ENCODE measurements at regions not wholly inside any gene's neighbourhood (a gene's known extent, or its start where the extent isn't known, plus 50 kb on each side); places are given as distances from the start of the nearest gene placed in this dataset.

- H3K27ac ChIP-seq (ENCODE audit: low read depth in 1 of 2, low read length in 1 of 2): no peak overlapping the region
- DNase-seq (no peak), ATAC-seq (ENCODE audit: insufficient read depth, low FRiP score) (no peak)
- H3K4me3 ChIP-seq: no peak overlapping the region
- H3K9me3 ChIP-seq (ENCODE audit: control insufficient read depth in 4 of 4, insufficient read depth in 3 of 4, low read length in 3 of 4): peaks cover 0 to 6% (median 2%) of the 10 kb centered on the region in 4 donors
- H3K9ac ChIP-seq (ENCODE audit: insufficient read depth in 1 of 2, low read length in 2 of 2): no peak overlapping the region
- H3K27me3 ChIP-seq (ENCODE audit: control insufficient read depth in 3 of 3, insufficient read depth in 3 of 3, low read length in 2 of 3): no peaks in the 10 kb centered on the region
- peaks cover 0 to 7% (median 0%) of the 10 kb centered on the region in 5 donors for H3K4me1 ChIP-seq (ENCODE audit: control insufficient read depth in 5 of 5, insufficient read depth in 5 of 5, low read length in 5 of 5)
- 58 to 87% methylated on average over 1 of the region's 1 CpG for whole genome bisulfite sequencing, 2 donors
- H3K36me3 ChIP-seq (ENCODE audit: control insufficient read depth in 4 of 4, insufficient read depth in 4 of 4, low read length in 4 of 4): no peaks in the 10 kb centered on the region
- no peak for TF ChIP-seq CTCF (IDR thresholded peaks at IDR 0.05; ENCODE audit: control extremely low read depth, extremely low read depth)
Observed at GRCh38 chrX:69371159-69371558, 133.0 kb upstream of the NALF2 start.

- Histone ChIP-seq H3K4me1 (ENCODE audit: control insufficient read depth in 5 of 5, insufficient read depth in 5 of 5, low read length in 5 of 5) (peaks cover 0 to 7% (median 0%) of the 10 kb centered on the region in 5 donors), H3K27ac (ENCODE audit: low read depth in 1 of 2, low read length in 1 of 2) (no peak overlapping the region), H3K9me3 (ENCODE audit: control insufficient read depth in 4 of 4, insufficient read depth in 3 of 4, low read length in 3 of 4) (peaks cover 0 to 6% (median 0%) of the 10 kb centered on the region in 4 donors), H3K9ac (ENCODE audit: insufficient read depth in 1 of 2, low read length in 2 of 2) (no peak overlapping the region), H3K36me3 (ENCODE audit: control insufficient read depth in 4 of 4, insufficient read depth in 4 of 4, low read length in 4 of 4) (no peaks in the 10 kb centered on the region), H3K27me3 (ENCODE audit: control insufficient read depth in 3 of 3, insufficient read depth in 3 of 3, low read length in 2 of 3) (no peaks in the 10 kb centered on the region), H3K4me3 (no peak overlapping the region)
- no peak for DNase-seq
- ATAC-seq (ENCODE audit: insufficient read depth, low FRiP score): no peak
- WGBS, 2 donors: 79% methylated on average over 5 of the region's 5 CpGs
- TF ChIP-seq CTCF (IDR thresholded peaks at IDR 0.05; ENCODE audit: control extremely low read depth, extremely low read depth): no peak
Observed at GRCh38 chrX:69369999-69370398, 134.1 kb upstream of the NALF2 start.

DNA sequence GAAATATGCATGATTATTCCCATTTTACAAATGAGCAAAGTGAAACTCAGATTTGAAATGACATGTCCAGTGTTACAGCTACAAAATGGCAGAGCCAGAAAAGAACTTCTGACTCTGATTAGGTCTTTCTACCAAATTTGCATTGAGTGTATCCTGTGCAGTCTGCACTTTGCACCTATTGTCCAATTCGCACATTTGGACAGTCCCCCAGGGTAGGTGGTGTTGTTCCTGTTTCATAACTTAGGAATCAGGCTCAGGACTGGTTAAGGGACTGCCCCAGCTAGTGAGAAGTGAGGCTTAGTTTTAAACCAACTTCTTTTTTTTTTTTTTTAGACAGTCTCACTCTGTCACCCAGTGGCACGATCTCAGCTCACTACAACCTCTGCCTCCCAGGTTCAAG is 137.9 kb upstream of the NALF2 start:
- H3K4me3 ChIP-seq: no peak overlapping the region
- no peaks in the 10 kb centered on the region for H3K27me3 ChIP-seq (ENCODE audit: control insufficient read depth in 3 of 3, insufficient read depth in 3 of 3, low read length in 2 of 3)
- H3K36me3 ChIP-seq (ENCODE audit: control insufficient read depth in 4 of 4, insufficient read depth in 4 of 4, low read length in 4 of 4): no peaks in the 10 kb centered on the region
- DNase-seq: no peak
- peaks cover 0 to 1% (median 0%) of the 10 kb centered on the region in 4 donors for H3K9me3 ChIP-seq (ENCODE audit: control insufficient read depth in 4 of 4, insufficient read depth in 3 of 4, low read length in 3 of 4)
- H3K9ac ChIP-seq (ENCODE audit: insufficient read depth in 1 of 2, low read length in 2 of 2): no peak overlapping the region
- no peak for ATAC-seq (ENCODE audit: insufficient read depth, low FRiP score)
- TF ChIP-seq CTCF (IDR thresholded peaks at IDR 0.05; ENCODE audit: control extremely low read depth, extremely low read depth): no peak
- H3K27ac ChIP-seq (ENCODE audit: low read depth in 1 of 2, low read length in 1 of 2): no peak overlapping the region
- WGBS, 2 donors: 81 to 92% methylated on average over 2 of the region's 2 CpGs
- peaks cover 0 to 24% (median 8%) of the 10 kb centered on the region in 5 donors for H3K4me1 ChIP-seq (ENCODE audit: control insufficient read depth in 5 of 5, insufficient read depth in 5 of 5, low read length in 5 of 5)

DNA sequence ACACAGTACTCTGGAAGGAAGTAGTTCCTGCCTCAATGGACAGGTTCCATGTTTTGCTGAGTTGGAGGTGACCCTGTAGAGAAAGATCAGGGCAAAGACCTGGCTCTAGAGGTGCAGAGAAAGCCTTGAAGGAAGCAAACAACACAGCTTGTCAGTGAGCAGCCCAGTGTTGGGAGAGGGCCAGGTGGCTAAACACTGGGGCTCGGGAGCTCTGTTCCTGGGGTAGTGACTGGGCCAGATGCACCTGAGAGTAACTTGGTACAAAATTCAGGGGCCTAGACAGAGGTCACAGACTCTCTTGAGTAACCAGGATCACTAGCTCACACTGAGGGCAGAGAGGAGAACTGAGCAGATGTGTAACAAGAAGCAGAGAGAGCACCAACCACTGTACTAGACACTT is 138.4 kb upstream of the NALF2 start:
- no peak for TF ChIP-seq CTCF (IDR thresholded peaks at IDR 0.05; ENCODE audit: control extremely low read depth, extremely low read depth)
- Histone ChIP-seq H3K36me3 (ENCODE audit: control insufficient read depth in 4 of 4, insufficient read depth in 4 of 4, low read length in 4 of 4) (no peaks in the 10 kb centered on the region), H3K9ac (ENCODE audit: insufficient read depth in 1 of 2, low read length in 2 of 2) (no peak overlapping the region), H3K4me3 (no peak overlapping the region), H3K9me3 (ENCODE audit: control insufficient read depth in 4 of 4, insufficient read depth in 3 of 4, low read length in 3 of 4) (peaks cover 0 to 1% (median 0%) of the 10 kb centered on the region in 4 donors), H3K27ac (ENCODE audit: low read depth in 1 of 2, low read length in 1 of 2) (no peak overlapping the region), H3K4me1 (ENCODE audit: control insufficient read depth in 5 of 5, insufficient read depth in 5 of 5, low read length in 5 of 5) (peaks cover 0 to 28% (median 8%) of the 10 kb centered on the region in 5 donors), H3K27me3 (ENCODE audit: control insufficient read depth in 3 of 3, insufficient read depth in 3 of 3, low read length in 2 of 3) (no peaks in the 10 kb centered on the region)
- 81 to 100% methylated on average over 1 of the region's 1 CpG for WGBS, 2 donors
- DNase-seq: no peak
- ATAC-seq (ENCODE audit: insufficient read depth, low FRiP score): no peak

All from lung (tissue), 11 donors.